ENCODE measurements at regions not wholly inside any gene's neighbourhood (a gene's known extent, or its start where the extent isn't known, plus 50 kb on each side); places are given as distances from the start of the nearest gene placed in this dataset.

- H3K9me3 ChIP-seq (ENCODE audit: low read depth): no peaks in the 10 kb centered on the region
- DNase-seq (ENCODE audit: low read depth in 1 of 2, low spot score in 1 of 2): peak in 1 of 2 donors; percentile 25
- H3K27ac ChIP-seq: no peak overlapping the region
- no peak for TF ChIP-seq CTCF (IDR thresholded peaks at IDR 0.05; ENCODE audit: low read depth, low read length)
- H3K36me3 ChIP-seq: no peaks in the 10 kb centered on the region
- H3K27me3 ChIP-seq: no peaks in the 10 kb centered on the region
- no peaks in the 10 kb centered on the region for H3K4me1 ChIP-seq (ENCODE audit: low read depth)
- no peak overlapping the region for H3K4me3 ChIP-seq
Measured at GRCh38 chr3:102106416-102107097, 257.2 kb downstream of the NFKBIZ start.

GRCh38 chr3:102112704-102113230, 263.5 kb downstream of the NFKBIZ start:
- H3K4me1 ChIP-seq (ENCODE audit: low read depth): no peaks in the 10 kb centered on the region
- H3K9me3 ChIP-seq (ENCODE audit: low read depth): no peaks in the 10 kb centered on the region
- TF ChIP-seq CTCF (IDR thresholded peaks at IDR 0.05; ENCODE audit: low read depth, low read length): no peak
- H3K27ac ChIP-seq: no peak overlapping the region
- H3K27me3 ChIP-seq: no peaks in the 10 kb centered on the region
- no peaks in the 10 kb centered on the region for H3K36me3 ChIP-seq
- no peak overlapping the region for H3K4me3 ChIP-seq
- no peak for DNase-seq (ENCODE audit: low read depth in 1 of 2, low spot score in 1 of 2)

GRCh38 chr3:102113421-102114041, 264.2 kb downstream of the NFKBIZ start:
- TF ChIP-seq CTCF (IDR thresholded peaks at IDR 0.05; ENCODE audit: low read depth, low read length): no peak
- Histone ChIP-seq H3K27ac (no peak overlapping the region), H3K4me1 (ENCODE audit: low read depth) (no peaks in the 10 kb centered on the region)

GRCh38 chr3:102114264-102114979, 265.1 kb downstream of the NFKBIZ start:
- Histone ChIP-seq H3K36me3 (no peaks in the 10 kb centered on the region), H3K27me3 (no peaks in the 10 kb centered on the region), H3K4me1 (ENCODE audit: low read depth) (no peaks in the 10 kb centered on the region), H3K9me3 (ENCODE audit: low read depth) (no peaks in the 10 kb centered on the region), H3K4me3 (no peak overlapping the region), H3K27ac (no peak overlapping the region)
- peak in 1 of 2 donors; percentile 43 for DNase-seq (ENCODE audit: low read depth in 1 of 2, low spot score in 1 of 2)
- TF ChIP-seq CTCF (IDR thresholded peaks at IDR 0.05; ENCODE audit: low read depth, low read length): no peak

More at GRCh38 chr3:102113421-102114041, 264.2 kb downstream of the NFKBIZ start:
- Histone ChIP-seq H3K9me3 (ENCODE audit: low read depth) (no peaks in the 10 kb centered on the region), H3K27me3 (no peaks in the 10 kb centered on the region), H3K4me3 (no peak overlapping the region), H3K36me3 (no peaks in the 10 kb centered on the region)
- no peak for DNase-seq (ENCODE audit: low read depth in 1 of 2, low spot score in 1 of 2)

- no peak for DNase-seq (ENCODE audit: low read depth in 1 of 2, low spot score in 1 of 2)
- H3K27me3 ChIP-seq: no peaks in the 10 kb centered on the region
- H3K4me3 ChIP-seq: no peak overlapping the region
- no peaks in the 10 kb centered on the region for H3K36me3 ChIP-seq
- H3K4me1 ChIP-seq (ENCODE audit: low read depth): no peaks in the 10 kb centered on the region
- no peak for TF ChIP-seq CTCF (IDR thresholded peaks at IDR 0.05; ENCODE audit: low read depth, low read length)
- H3K9me3 ChIP-seq (ENCODE audit: low read depth): no peaks in the 10 kb centered on the region
- no peak overlapping the region for H3K27ac ChIP-seq
Measured at GRCh38 chr3:102122527-102122926, 273.2 kb downstream of the NFKBIZ start.

Measured in cardiac muscle cell (in vitro differentiated cells and primary cell).